OCI-LY1 (cell line): ENCODE measurements at regions not wholly inside any gene's neighbourhood (a gene's known extent, or its start where the extent isn't known, plus 50 kb on each side); places are given as distances from the start of the nearest gene placed in this dataset.

Source experiments
- H2AFZ ChIP-seq: fragments of 200-600 bp; sonication (generic), shearing (Covaris generic); 2 replicates; pipeline ENCODE4 v1.6.0; 2014; ENCODE audit warnings: antibody characterized with exemption, mild to moderate bottlenecking, low read length
- H3F3A ChIP-seq: fragments of 200-600 bp; sonication (generic), shearing (Covaris generic); 2 replicates; pipeline ENCODE4 v1.6.0; 2014; ENCODE audit warnings: mild to moderate bottlenecking, antibody characterized with exemption, low read length, moderate library complexity; ENCODE audit not compliant: insufficient read depth
- H3K27ac ChIP-seq: fragments of 200-600 bp; sonication (generic); 2 replicates; pipeline ENCODE4 v1.5.1; 2014; ENCODE audit warnings: low read length, mixed run types, mild to moderate bottlenecking, low read depth; ENCODE audit not compliant: poor library complexity, severe bottlenecking
- H3K27me3 ChIP-seq: fragments of 200-600 bp; sonication (generic); 2 replicates; pipeline ENCODE4 v1.6.0; 2014; ENCODE audit warnings: antibody characterized with exemption, mild to moderate bottlenecking, low read length, moderate library complexity; ENCODE audit not compliant: insufficient read depth
- H3K36me3 ChIP-seq: fragments of 200-600 bp; sonication (generic); 2 replicates; pipeline ENCODE4 v1.6.1; 2014; ENCODE audit warnings: mild to moderate bottlenecking, antibody characterized with exemption, low read length, moderate library complexity, mixed read lengths; ENCODE audit not compliant: insufficient read depth
- H3K4me1 ChIP-seq: fragments of 200-600 bp; sonication (generic); 2 replicates; pipeline ENCODE4 v1.5.1; 2014; ENCODE audit warnings: mild to moderate bottlenecking, low read length, moderate library complexity; ENCODE audit not compliant: insufficient read depth, severe bottlenecking
- H3K4me2 ChIP-seq: fragments of 200-600 bp; sonication (generic), shearing (Covaris generic); 2 replicates; pipeline ENCODE4 v1.6.1; 2014; ENCODE audit warnings: low read length
- H3K4me3 ChIP-seq: fragments of 200-600 bp; sonication (generic); 2 replicates; pipeline ENCODE4 v1.5.1; 2014; ENCODE audit warnings: low read length, low read depth, mild to moderate bottlenecking, mixed read lengths; ENCODE audit not compliant: poor library complexity, severe bottlenecking
- H3K79me2 ChIP-seq: fragments of 200-600 bp; shearing (Covaris generic); 2 replicates; pipeline ENCODE4 v1.6.1; 2016; ENCODE audit warnings: mixed run types, low read length, mixed read lengths; ENCODE audit not compliant: insufficient read depth
- H3K9ac ChIP-seq: fragments of 200-600 bp; sonication (generic), shearing (Covaris generic); 2 replicates; pipeline ENCODE4 v1.6.1; 2014; ENCODE audit warnings: mild to moderate bottlenecking, low read length, mixed read lengths
- H3K9me2 ChIP-seq: fragments of 200-600 bp; sonication (generic), shearing (Covaris generic); 2 replicates; pipeline ENCODE4 v1.6.1; 2014; ENCODE audit warnings: low read depth, mild to moderate bottlenecking, low read length, mixed read lengths
- H3K9me3 ChIP-seq: fragments of 200-600 bp; shearing (Covaris generic); 2 replicates; pipeline ENCODE4 v1.6.1; 2014; ENCODE audit warnings: low read length, mixed read lengths
- H4K20me1 ChIP-seq: fragments of 200-600 bp; sonication (generic), shearing (Covaris generic); 2 replicates; pipeline ENCODE4 v1.6.0; 2016; ENCODE audit warnings: mild to moderate bottlenecking, low read length; ENCODE audit not compliant: insufficient read depth
- CTCF ChIP-seq: fragments of 200-600 bp; sonication (generic), shearing (Covaris generic); IDR thresholded peaks from 2 replicates; pipeline ENCODE4 v1.5.1; 2017; ENCODE audit warnings: mild to moderate bottlenecking, antibody characterized with exemption, low read length, moderate library complexity, mixed read lengths
- EZH2 ChIP-seq: fragments of 200-600 bp; sonication (generic), shearing (Covaris generic); IDR thresholded peaks from 2 replicates; pipeline ENCODE4 v1.8.0; 2017; ENCODE audit warnings: borderline replicate concordance, mixed run types, mild to moderate bottlenecking, antibody characterized with exemption, low read length, moderate library complexity, mixed read lengths

- H3K4me3 ChIP-seq, result no peak overlapping the region
- no peaks in the 10 kb centered on the region for H3K4me1 ChIP-seq
- no peaks in the 10 kb centered on the region for H3K9me3 ChIP-seq
- no peak overlapping the region for H3K4me2 ChIP-seq
- H3K36me3 ChIP-seq, result no peaks in the 10 kb centered on the region
- no peaks in the 10 kb centered on the region for H4K20me1 ChIP-seq
- H3K79me2 ChIP-seq, result no peaks in the 10 kb centered on the region
- TF ChIP-seq EZH2 (no peak), CTCF (no peak)
- H3K27me3 ChIP-seq, result no peaks in the 10 kb centered on the region
- H3K9ac ChIP-seq, result no peak overlapping the region
- H3K9me2 ChIP-seq, result no peaks in the 10 kb centered on the region
- no peak overlapping the region for H3K27ac ChIP-seq
- H2AFZ ChIP-seq, result no peak overlapping the region
- H3F3A ChIP-seq, result no peaks in the 10 kb centered on the region
These were observed 108.7 kb downstream of the HTR1B start for GRCh38 chr6:77354581-77354980.

DNA sequence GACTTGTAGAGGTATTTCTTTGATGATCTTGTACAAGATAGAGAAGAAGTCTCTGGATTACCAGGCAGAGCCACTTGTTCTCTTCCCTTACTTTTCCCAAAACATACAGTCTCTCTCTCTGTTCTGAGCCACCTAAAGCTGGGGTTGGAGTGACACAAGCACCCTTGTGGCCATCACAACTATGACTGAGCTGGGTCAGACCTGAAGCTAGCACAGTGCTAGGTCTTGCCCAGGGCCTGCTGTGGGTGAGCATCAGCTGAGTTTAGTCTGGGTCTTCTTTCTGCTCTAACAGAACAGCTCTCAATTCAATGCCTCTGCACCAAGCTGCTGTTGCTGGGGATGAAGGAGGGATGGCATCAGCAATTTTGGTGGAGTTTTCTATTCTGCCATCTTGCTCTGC lies 110.2 kb downstream of the HTR1B start:
- H2AFZ ChIP-seq, result no peak overlapping the region
- no peaks in the 10 kb centered on the region for H3K79me2 ChIP-seq
- H3F3A ChIP-seq, result no peaks in the 10 kb centered on the region
- H3K27me3 ChIP-seq, result no peaks in the 10 kb centered on the region
- no peaks in the 10 kb centered on the region for H3K36me3 ChIP-seq
- TF ChIP-seq CTCF (no peak), EZH2 (no peak)
- H3K4me2 ChIP-seq, result no peak overlapping the region
- no peaks in the 10 kb centered on the region for H3K4me1 ChIP-seq
- H3K4me3 ChIP-seq, result no peak overlapping the region
- no peaks in the 10 kb centered on the region for H3K9me3 ChIP-seq
- no peak overlapping the region for H3K27ac ChIP-seq
- H3K9ac ChIP-seq, result no peak overlapping the region
- H3K9me2 ChIP-seq, result no peaks in the 10 kb centered on the region
- no peaks in the 10 kb centered on the region for H4K20me1 ChIP-seq

DNA sequence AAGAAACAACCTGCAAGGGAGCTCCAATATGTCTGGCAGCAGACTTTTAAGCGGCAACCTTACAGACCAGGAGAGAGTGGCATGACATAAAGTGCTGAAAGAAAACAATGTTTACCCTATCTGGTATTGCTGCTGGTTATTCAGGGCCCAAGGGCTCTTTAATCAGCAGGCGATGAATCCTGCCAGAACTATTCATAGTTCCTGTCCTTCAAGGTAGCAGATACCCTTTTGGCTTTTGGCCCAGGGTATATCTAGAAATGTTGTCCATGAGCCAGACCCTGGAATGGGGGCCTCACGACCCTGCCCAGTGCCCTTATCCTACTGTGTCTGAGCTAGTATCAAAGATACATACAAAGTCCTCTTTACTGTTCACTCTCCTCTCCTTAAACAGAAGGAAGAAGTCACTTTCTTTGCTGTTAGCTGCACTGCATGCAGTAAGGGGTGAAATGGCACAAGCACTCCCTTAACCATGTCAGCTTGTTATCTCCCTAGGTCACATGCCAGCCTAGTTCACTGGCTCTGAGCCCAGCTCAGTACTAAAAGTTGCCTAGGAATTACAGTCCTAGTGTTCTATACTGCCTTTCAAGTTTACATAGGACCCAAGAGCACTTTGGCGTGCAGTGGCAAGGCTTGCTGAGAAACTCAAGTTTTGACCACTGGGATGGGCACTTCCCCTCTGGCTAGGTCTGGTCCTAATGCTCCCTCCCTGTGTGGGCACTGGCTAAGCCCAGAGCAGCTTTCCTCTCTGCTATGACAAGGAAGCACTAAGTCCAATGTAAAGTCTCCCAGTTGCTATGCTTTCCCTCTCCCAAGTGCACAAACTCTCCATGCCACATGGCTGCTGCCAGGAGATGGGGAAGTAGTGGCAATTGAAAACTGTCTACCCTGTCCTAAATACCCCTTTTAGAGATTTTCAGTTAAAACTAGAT lies 122.0 kb downstream of the HTR1B start:
- H3K79me2 ChIP-seq, result no peaks in the 10 kb centered on the region
- no peaks in the 10 kb centered on the region for H3K36me3 ChIP-seq
- H3K4me2 ChIP-seq, result no peak overlapping the region
- H3K9me2 ChIP-seq, result no peaks in the 10 kb centered on the region
- no peak for TF ChIP-seq EZH2
- TF ChIP-seq CTCF, result no peak
- no peaks in the 10 kb centered on the region for H3K27me3 ChIP-seq
- no peak overlapping the region for H3K4me3 ChIP-seq
- H3K27ac ChIP-seq, result no peak overlapping the region
- H3F3A ChIP-seq, result no peaks in the 10 kb centered on the region
- no peaks in the 10 kb centered on the region for H3K9me3 ChIP-seq
- no peak overlapping the region for H3K9ac ChIP-seq
- H3K4me1 ChIP-seq, result no peaks in the 10 kb centered on the region
- no peak overlapping the region for H2AFZ ChIP-seq
- H4K20me1 ChIP-seq, result no peaks in the 10 kb centered on the region
